GM12873 (cell line): ENCODE measurements at regions not wholly inside any gene's neighbourhood (a gene's known extent, or its start where the extent isn't known, plus 50 kb on each side); places are given as distances from the start of the nearest gene placed in this dataset.

Experiments
- TF ChIP-seq, protein P1 (sequence below): IDR thresholded peaks from 2 replicates; pipeline ENCODE4 v1.5.1; 2012; ENCODE audit warnings: low read depth, mild to moderate bottlenecking, moderate library complexity, low read length, control low read depth; ENCODE audit not compliant: insufficient read depth; ENCODE audit errors: missing control alignments

DNA sequence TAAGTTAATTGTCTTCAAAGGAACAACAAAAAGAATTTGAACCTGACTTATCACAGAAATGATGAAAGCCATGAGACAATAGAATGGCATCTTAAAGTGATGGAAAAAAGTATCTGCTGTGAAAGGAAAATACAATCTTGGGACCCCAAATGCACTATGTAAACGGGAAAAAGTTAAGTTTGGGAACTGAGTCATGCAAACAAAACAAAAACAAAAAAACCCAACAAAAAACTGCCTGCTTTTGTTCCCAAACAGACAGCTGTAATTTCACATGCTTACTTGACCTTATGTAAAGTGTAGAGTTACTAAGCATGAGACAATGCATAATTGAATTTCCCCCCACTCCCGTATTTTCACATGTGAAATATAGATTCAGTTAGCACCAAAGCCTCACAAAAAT lies 122.1 kb upstream of the RBMS1 start:
- TF ChIP-seq, protein P1, sequence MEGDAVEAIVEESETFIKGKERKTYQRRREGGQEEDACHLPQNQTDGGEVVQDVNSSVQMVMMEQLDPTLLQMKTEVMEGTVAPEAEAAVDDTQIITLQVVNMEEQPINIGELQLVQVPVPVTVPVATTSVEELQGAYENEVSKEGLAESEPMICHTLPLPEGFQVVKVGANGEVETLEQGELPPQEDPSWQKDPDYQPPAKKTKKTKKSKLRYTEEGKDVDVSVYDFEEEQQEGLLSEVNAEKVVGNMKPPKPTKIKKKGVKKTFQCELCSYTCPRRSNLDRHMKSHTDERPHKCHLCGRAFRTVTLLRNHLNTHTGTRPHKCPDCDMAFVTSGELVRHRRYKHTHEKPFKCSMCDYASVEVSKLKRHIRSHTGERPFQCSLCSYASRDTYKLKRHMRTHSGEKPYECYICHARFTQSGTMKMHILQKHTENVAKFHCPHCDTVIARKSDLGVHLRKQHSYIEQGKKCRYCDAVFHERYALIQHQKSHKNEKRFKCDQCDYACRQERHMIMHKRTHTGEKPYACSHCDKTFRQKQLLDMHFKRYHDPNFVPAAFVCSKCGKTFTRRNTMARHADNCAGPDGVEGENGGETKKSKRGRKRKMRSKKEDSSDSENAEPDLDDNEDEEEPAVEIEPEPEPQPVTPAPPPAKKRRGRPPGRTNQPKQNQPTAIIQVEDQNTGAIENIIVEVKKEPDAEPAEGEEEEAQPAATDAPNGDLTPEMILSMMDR = no peak

DNA sequence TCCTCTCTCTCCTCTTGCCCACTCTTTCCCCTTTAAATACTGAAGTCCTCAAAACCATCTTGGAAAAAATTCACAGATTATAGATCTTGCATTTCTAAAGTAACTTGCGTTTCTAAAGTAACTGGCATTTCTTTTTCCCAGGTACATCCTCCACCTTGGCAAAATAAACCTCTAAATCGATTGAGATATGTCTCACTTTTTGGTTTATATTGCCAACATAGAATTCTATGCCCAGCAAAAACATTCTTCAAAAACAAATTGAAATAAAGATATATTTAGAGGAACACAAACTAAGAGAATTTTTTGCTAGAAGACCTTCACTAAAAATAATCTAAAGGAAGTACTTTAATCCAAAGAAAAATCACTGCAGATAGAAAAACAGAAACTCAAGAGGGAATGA lies 122.5 kb upstream of the RBMS1 start:
- TF ChIP-seq, protein P1 = no peak

DNA sequence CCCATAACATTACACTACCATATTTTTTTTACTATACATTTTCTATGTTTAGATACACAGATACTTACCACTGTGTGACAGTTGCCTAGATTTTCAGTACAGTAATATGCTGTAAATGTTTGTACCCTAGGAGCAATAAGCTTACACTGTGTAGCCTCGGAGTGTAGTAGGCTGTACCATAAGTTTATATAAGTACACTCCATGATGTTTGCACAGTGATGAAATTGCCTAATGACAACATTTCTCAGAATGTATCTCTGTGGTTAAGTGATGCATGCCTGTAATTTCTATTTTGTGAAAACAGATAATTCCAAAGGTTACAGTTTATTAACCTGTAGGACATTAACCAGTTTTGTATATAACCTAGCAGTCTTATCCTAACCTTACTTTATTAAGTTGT lies 128.1 kb upstream of the RBMS1 start:
- TF ChIP-seq, protein P1 = no peak

DNA sequence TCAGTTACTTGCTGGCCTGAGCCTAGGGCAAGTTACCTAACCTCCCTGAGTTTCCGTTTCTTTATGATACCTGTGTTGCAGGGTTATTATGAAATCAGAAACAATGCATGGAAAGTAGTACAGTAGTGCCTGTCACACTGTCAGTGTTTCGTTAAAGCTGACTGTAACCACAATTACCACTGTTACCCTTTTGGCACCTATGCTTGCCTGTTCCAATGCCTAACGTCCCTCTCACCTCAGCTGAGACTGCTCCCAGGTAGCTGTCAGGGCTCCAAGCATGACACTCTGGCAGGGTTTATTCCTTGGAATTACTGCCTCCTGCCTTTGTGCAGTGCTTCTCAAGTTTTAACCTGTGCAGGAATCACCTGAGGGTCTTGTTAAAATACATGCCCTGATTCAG lies 135.2 kb upstream of the RBMS1 start:
- TF ChIP-seq, protein P1 = no peak

DNA sequence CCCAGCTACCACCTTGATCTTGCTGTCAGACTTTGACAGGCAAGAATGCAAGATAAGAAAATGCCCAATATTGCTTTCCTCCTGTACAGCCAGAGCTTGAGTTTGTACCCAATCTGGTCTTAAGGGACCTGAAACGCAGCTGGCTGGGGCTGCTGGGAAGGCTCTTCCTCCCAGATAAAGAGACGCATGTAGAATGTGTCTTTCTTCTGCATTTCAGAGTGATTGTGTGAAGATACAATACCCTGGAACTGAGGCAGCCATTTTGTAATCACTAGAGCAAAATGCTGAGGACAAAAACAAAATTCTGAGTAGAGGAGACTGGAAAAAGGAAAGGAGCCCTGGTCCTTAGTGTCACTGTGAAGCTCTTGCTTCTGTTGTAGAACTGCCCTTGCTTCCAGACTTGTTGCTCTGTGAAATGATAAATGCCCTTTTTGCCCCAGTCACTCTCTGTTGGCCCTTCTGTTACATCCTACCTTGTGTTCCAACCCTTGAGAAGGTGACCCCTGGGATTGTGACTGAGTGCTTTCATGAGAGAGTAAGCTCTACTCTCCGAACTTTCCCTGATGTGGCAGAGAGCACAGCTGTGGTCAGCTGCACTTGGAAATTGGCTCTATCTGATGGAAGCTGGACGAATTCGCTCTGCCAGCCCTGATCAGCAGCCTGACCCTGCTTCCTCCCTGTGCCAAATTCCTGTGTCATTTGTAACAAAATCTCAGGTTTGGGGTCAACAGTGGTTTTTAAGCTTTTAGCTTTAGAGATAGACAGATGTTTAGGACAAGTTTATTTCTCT lies 137.4 kb upstream of the RBMS1 start:
- TF ChIP-seq, protein P1 = no peak

DNA sequence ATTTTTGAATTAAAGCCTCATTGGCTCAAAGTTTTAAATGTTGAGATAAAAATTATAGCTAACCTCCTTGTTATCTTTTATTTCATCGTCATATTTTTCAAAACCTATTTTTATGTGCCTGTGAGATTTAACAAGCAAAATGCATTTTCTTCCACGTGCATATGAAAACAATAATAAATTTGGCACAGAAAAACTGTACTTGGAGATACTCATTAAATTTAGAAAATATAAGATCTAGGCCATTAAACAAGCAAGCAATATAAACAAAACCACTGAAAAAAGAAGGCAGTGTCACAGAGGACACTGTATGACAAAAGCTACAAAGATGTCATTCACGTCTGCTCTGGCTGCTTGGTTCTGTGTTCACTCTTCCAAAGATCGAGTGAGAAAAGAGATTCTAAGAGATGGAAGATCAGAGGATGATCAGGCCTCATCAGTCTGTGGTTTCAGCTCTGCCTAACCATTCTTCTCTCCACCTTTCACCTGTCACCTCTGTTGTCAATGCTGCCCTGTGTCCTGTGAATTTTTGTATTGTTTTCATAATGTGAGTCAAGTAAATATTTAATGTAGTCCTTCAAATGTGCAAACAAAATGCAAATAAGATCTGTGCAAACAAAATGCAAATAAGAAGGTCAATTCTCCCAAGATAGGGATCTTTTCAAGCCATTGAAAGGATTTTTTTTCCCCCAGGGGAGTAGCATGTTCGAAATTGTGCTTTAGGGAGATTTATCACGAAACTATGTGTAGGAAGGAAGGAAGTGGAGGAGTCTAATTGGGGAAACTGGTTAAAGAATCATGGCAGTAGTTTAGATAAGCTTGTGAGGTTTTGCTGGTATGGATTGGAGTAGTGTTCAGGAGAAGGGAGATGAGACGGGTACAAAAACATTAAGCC lies 138.7 kb upstream of the RBMS1 start:
- TF ChIP-seq, protein P1 = no peak

DNA sequence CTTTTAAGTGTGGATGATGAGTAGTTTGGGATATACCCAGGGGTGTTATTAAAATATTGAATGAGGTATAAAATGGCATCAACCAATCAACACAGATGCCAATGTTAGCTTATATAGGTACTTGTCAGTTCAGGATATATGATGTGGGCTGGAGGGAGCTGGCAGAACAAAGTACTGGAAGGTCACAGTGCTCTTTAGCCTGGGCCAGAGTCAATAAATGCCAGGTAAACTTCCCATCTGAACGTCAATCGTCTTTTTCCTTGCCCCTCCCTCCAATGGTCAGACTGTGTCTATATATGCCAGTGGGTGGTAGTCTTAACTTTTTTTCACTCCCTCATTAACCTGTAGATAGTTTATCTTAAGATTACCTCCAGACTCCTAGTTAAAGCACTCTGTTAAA lies 140.8 kb upstream of the RBMS1 start:
- TF ChIP-seq, protein P1 = no peak
